ENCODE measurements at regions not wholly inside any gene's neighbourhood (a gene's known extent, or its start where the extent isn't known, plus 50 kb on each side); places are given as distances from the start of the nearest gene placed in this dataset.

- Histone ChIP-seq H3K27ac (ENCODE audit: low read depth in 1 of 2, low read length in 1 of 2) (no peak overlapping the region), H3K9me3 (ENCODE audit: control insufficient read depth in 4 of 4, insufficient read depth in 3 of 4, low read length in 3 of 4) (peaks cover 0 to 4% (median 0%) of the 10 kb centered on the region in 4 donors), H3K4me3 (no peak overlapping the region), H3K4me1 (ENCODE audit: control insufficient read depth in 5 of 5, insufficient read depth in 5 of 5, low read length in 5 of 5) (no peaks in the 10 kb centered on the region), H3K36me3 (ENCODE audit: control insufficient read depth in 4 of 4, insufficient read depth in 4 of 4, low read length in 4 of 4) (no peaks in the 10 kb centered on the region), H3K27me3 (ENCODE audit: control insufficient read depth in 3 of 3, insufficient read depth in 3 of 3, low read length in 2 of 3) (peaks cover 0 to 7% (median 0%) of the 10 kb centered on the region in 3 donors), H3K9ac (ENCODE audit: insufficient read depth in 1 of 2, low read length in 2 of 2) (no peak overlapping the region)
- 55 to 80% methylated on average over 5 of the region's 5 CpGs for WGBS, 2 donors
- TF ChIP-seq CTCF (IDR thresholded peaks at IDR 0.05; ENCODE audit: control extremely low read depth, extremely low read depth) = no peak
- DNase-seq (no peak), ATAC-seq (ENCODE audit: insufficient read depth, low FRiP score) (no peak)
Measured at GRCh38 chr10:104559935-104560334, 81.2 kb upstream of the SORCS3 start.

- Histone ChIP-seq H3K27ac (ENCODE audit: low read depth in 1 of 2, low read length in 1 of 2) (no peak overlapping the region), H3K9ac (ENCODE audit: insufficient read depth in 1 of 2, low read length in 2 of 2) (no peak overlapping the region), H3K4me3 (no peak overlapping the region), H3K4me1 (ENCODE audit: control insufficient read depth in 5 of 5, insufficient read depth in 5 of 5, low read length in 5 of 5) (no peaks in the 10 kb centered on the region), H3K36me3 (ENCODE audit: control insufficient read depth in 4 of 4, insufficient read depth in 4 of 4, low read length in 4 of 4) (no peaks in the 10 kb centered on the region), H3K9me3 (ENCODE audit: control insufficient read depth in 4 of 4, insufficient read depth in 3 of 4, low read length in 3 of 4) (peaks cover 0 to 6% (median 0%) of the 10 kb centered on the region in 4 donors), H3K27me3 (ENCODE audit: control insufficient read depth in 3 of 3, insufficient read depth in 3 of 3, low read length in 2 of 3) (peaks cover 0 to 7% (median 0%) of the 10 kb centered on the region in 3 donors)
- WGBS, 2 donors = 70 to 92% methylated on average over 1 of the region's 1 CpG
- ATAC-seq (ENCODE audit: insufficient read depth, low FRiP score) (no peak), DNase-seq (no peak)
- TF ChIP-seq CTCF (IDR thresholded peaks at IDR 0.05; ENCODE audit: control extremely low read depth, extremely low read depth) = no peak
Measured at GRCh38 chr10:104563051-104563450, 78.0 kb upstream of the SORCS3 start.

- ATAC-seq (ENCODE audit: insufficient read depth, low FRiP score) (no peak), DNase-seq (no peak)
- TF ChIP-seq CTCF (IDR thresholded peaks at IDR 0.05; ENCODE audit: control extremely low read depth, extremely low read depth) = no peak
- Histone ChIP-seq H3K36me3 (ENCODE audit: control insufficient read depth in 4 of 4, insufficient read depth in 4 of 4, low read length in 4 of 4) (no peaks in the 10 kb centered on the region), H3K27ac (ENCODE audit: low read depth in 1 of 2, low read length in 1 of 2) (no peak overlapping the region), H3K27me3 (ENCODE audit: control insufficient read depth in 3 of 3, insufficient read depth in 3 of 3, low read length in 2 of 3) (peaks cover 0 to 7% (median 0%) of the 10 kb centered on the region in 3 donors), H3K4me3 (no peak overlapping the region), H3K4me1 (ENCODE audit: control insufficient read depth in 5 of 5, insufficient read depth in 5 of 5, low read length in 5 of 5) (no peaks in the 10 kb centered on the region), H3K9me3 (ENCODE audit: control insufficient read depth in 4 of 4, insufficient read depth in 3 of 4, low read length in 3 of 4) (peaks cover 0 to 6% (median 0%) of the 10 kb centered on the region in 4 donors), H3K9ac (ENCODE audit: insufficient read depth in 1 of 2, low read length in 2 of 2) (no peak overlapping the region)
Measured at GRCh38 chr10:104563548-104563947, 77.5 kb upstream of the SORCS3 start.

- no peak overlapping the region for H3K9ac ChIP-seq (ENCODE audit: insufficient read depth in 1 of 2, low read length in 2 of 2)
- peaks cover 0 to 6% (median 6%) of the 10 kb centered on the region in 3 donors for H3K27me3 ChIP-seq (ENCODE audit: control insufficient read depth in 3 of 3, insufficient read depth in 3 of 3, low read length in 2 of 3)
- no peak overlapping the region for H3K27ac ChIP-seq (ENCODE audit: low read depth in 1 of 2, low read length in 1 of 2)
- no peaks in the 10 kb centered on the region for H3K9me3 ChIP-seq (ENCODE audit: control insufficient read depth in 4 of 4, insufficient read depth in 3 of 4, low read length in 3 of 4)
- no peak for TF ChIP-seq CTCF (IDR thresholded peaks at IDR 0.05; ENCODE audit: control extremely low read depth, extremely low read depth)
- no peak overlapping the region for H3K4me3 ChIP-seq
- no peak for DNase-seq
- no peak for ATAC-seq (ENCODE audit: insufficient read depth, low FRiP score)
- 83 to 95% methylated on average over 1 of the region's 1 CpG for WGBS, 2 donors
- no peaks in the 10 kb centered on the region for H3K36me3 ChIP-seq (ENCODE audit: control insufficient read depth in 4 of 4, insufficient read depth in 4 of 4, low read length in 4 of 4)
- H3K4me1 ChIP-seq (ENCODE audit: control insufficient read depth in 5 of 5, insufficient read depth in 5 of 5, low read length in 5 of 5) = no peaks in the 10 kb centered on the region
Measured at GRCh38 chr10:104574427-104574826, 66.7 kb upstream of the SORCS3 start.

Data from lung (tissue), 11 donors.